H1 (cell line): ENCODE measurements at regions not wholly inside any gene's neighbourhood (a gene's known extent, or its start where the extent isn't known, plus 50 kb on each side); places are given as distances from the start of the nearest gene placed in this dataset.

Experiments used
- CTCF ChIA-PET: fragments of 300-600 bp; sonication (Branson Sonifier 250); formaldehyde crosslinking; loops from one replicate; lab custom pipeline; 2021; ENCODE audit not compliant: partially characterized antibody; lab: Charles Lee
- POLR2A ChIA-PET: fragments of 300-600 bp; sonication (Branson Sonifier 250); formaldehyde crosslinking; loops from one replicate; lab custom pipeline; 2021; ENCODE audit warnings: inconsistent platforms; ENCODE audit not compliant: partially characterized antibody; lab: Charles Lee
- DNase-seq, 2 experiments: peaks; one replicate each; pipeline versions ENCODE4 v3.0.0 to v3.0.0-alpha.2; 2010 to 2022; ENCODE audit warnings: low spot score in 2 of 2, low read depth in 1 of 2, mixed read lengths in 1 of 2
- FAIRE-seq: peaks from 2 replicates; lab custom pipeline; 2011; peaks lifted over from hg19 to GRCh38; lab: Jason Lieb, UNC
- H2AFZ ChIP-seq: 2 replicates; pipeline ENCODE4 v1.8.1; 2012; ENCODE audit warnings: low read length, inconsistent platforms
- H2AK5ac ChIP-seq: 2 replicates; pipeline ENCODE4 v1.6.1; 2013; ENCODE audit warnings: low read depth, low read length
- H2BK120ac ChIP-seq: replicated peaks from 2 replicates; pipeline ENCODE3; 2013; ENCODE audit warnings: low read depth, low read length, inconsistent platforms
- H2BK12ac ChIP-seq: 2 replicates; pipeline ENCODE4 v1.6.1; 2013; ENCODE audit warnings: low read depth, low read length
- H2BK15ac ChIP-seq: 2 replicates; pipeline ENCODE4 v1.6.1; 2013; ENCODE audit warnings: low read length
- H2BK20ac ChIP-seq: 2 replicates; pipeline ENCODE4 v1.6.1; 2013; ENCODE audit warnings: low read length
- H2BK5ac ChIP-seq: 2 replicates; pipeline ENCODE4 v1.6.1; 2013; ENCODE audit warnings: low read depth, low read length
- H3K14ac ChIP-seq: 2 replicates; pipeline ENCODE4 v1.6.1; 2013; ENCODE audit warnings: inconsistent platforms; ENCODE audit not compliant: insufficient read length
- H3K18ac ChIP-seq: 2 replicates; pipeline ENCODE4 v1.6.1; 2013; ENCODE audit warnings: low read length; ENCODE audit errors: extremely low read depth
- H3K23ac ChIP-seq: 2 replicates; pipeline ENCODE4 v1.6.1; 2013; ENCODE audit warnings: inconsistent platforms; ENCODE audit not compliant: insufficient read length
- H3K23me2 ChIP-seq: 2 replicates; pipeline ENCODE4 v1.6.1; 2013; ENCODE audit warnings: low read depth, low read length
- H3K27ac ChIP-seq: 2 replicates; pipeline ENCODE4 v1.6.1; 2011; ENCODE audit warnings: low read depth, low read length, inconsistent platforms
- H3K27me3 ChIP-seq, 4 experiments: replicated peaks in 1 of 4; 1 replicate in 1 of 4; 2 replicates in 3 of 4; pipeline versions ENCODE4 v1.6.1 to v1.8.1; 2011 to 2013; ENCODE audit warnings: low read length in 3 of 4, mild to moderate bottlenecking in 3 of 4, inconsistent platforms in 2 of 4, mixed read lengths in 2 of 4, moderate library complexity in 1 of 4; ENCODE audit not compliant: control insufficient read depth in 3 of 4, insufficient read depth in 3 of 4; ENCODE audit errors: extremely low read depth in 1 of 4
- H3K36me3 ChIP-seq, 4 experiments: 2 replicates each; pipeline versions ENCODE4 v1.6.1 to v1.8.1; 2011 to 2013; ENCODE audit warnings: mild to moderate bottlenecking in 4 of 4, low read length in 3 of 4, moderate library complexity in 2 of 4, control low read depth in 1 of 4, inconsistent platforms in 1 of 4; ENCODE audit not compliant: insufficient read depth in 4 of 4, control insufficient read depth in 2 of 4
- H3K4ac ChIP-seq: replicated peaks from 2 replicates; pipeline ENCODE3; 2013; ENCODE audit warnings: low read length, low read depth, mixed read lengths, inconsistent platforms; ENCODE audit not compliant: insufficient read length
- H3K4me1 ChIP-seq, 4 experiments: replicated peaks in 1 of 4; 1 replicate in 1 of 4; 2 replicates in 3 of 4; pipeline versions ENCODE4 v1.6.1 to v1.8.1; 2011 to 2013; ENCODE audit warnings: low read length in 3 of 4, inconsistent platforms in 2 of 4, mixed read lengths in 1 of 4; ENCODE audit not compliant: insufficient read depth in 4 of 4, control insufficient read depth in 3 of 4
- H3K4me2 ChIP-seq, 2 experiments: 2 replicates each; pipeline versions ENCODE4 v1.6.1 to v1.8.1; 2011 to 2013; ENCODE audit warnings: low read depth in 2 of 2, low read length in 2 of 2, control low read depth in 1 of 2, inconsistent platforms in 1 of 2, mild to moderate bottlenecking in 1 of 2; ENCODE audit not compliant: insufficient read depth in 1 of 2
- H3K4me3 ChIP-seq, 4 experiments: fragments of 200-600, 300-600 bp in 1 of 4; sonication (generic), shearing (Covaris generic), sonication (Bioruptor Twin) in 1 of 4; 2 replicates each; pipeline versions ENCODE4 v1.5.1 to v1.8.1; 2011 to 2016; ENCODE audit warnings: low read length in 4 of 4, low read depth in 3 of 4, control low read depth in 2 of 4, inconsistent platforms in 2 of 4, mild to moderate bottlenecking in 2 of 4, mixed read lengths in 1 of 4, moderate library complexity in 1 of 4; ENCODE audit not compliant: insufficient read depth in 2 of 4; ENCODE audit errors: extremely low read depth in 1 of 4
- H3K56ac ChIP-seq: replicated peaks from 2 replicates; pipeline ENCODE3; 2013; ENCODE audit warnings: low read depth, mild to moderate bottlenecking, mixed read lengths, low read length, inconsistent platforms; ENCODE audit not compliant: insufficient read length
- H3K79me1 ChIP-seq: 2 replicates; pipeline ENCODE4 v1.6.1; 2013; ENCODE audit warnings: low read depth, low read length, control low read depth
- H3K79me2 ChIP-seq, 2 experiments: 2 replicates each; pipeline versions ENCODE4 v1.6.1 to v1.8.1; 2012 to 2013; ENCODE audit warnings: low read length in 2 of 2, mild to moderate bottlenecking in 2 of 2, inconsistent platforms in 1 of 2; ENCODE audit not compliant: insufficient read depth in 2 of 2, control insufficient read depth in 1 of 2
- H3K9ac ChIP-seq, 4 experiments: replicated peaks in 1 of 4; 1 replicate in 1 of 4; 2 replicates in 3 of 4; pipeline versions ENCODE4 v1.6.1 to v1.8.1; 2011 to 2013; ENCODE audit warnings: low read depth in 3 of 4, low read length in 3 of 4, control low read depth in 2 of 4, mild to moderate bottlenecking in 2 of 4, moderate library complexity in 2 of 4, inconsistent platforms in 1 of 4; ENCODE audit errors: extremely low read depth in 1 of 4
- H3K9me3 ChIP-seq, 2 experiments: 2 replicates each; pipeline versions ENCODE4 v1.6.1 to v1.8.1; 2012 to 2013; ENCODE audit warnings: mild to moderate bottlenecking in 2 of 2, moderate library complexity in 2 of 2, control low read depth in 1 of 2, inconsistent platforms in 1 of 2, low read depth in 1 of 2, low read length in 1 of 2, mixed read lengths in 1 of 2; ENCODE audit not compliant: insufficient read depth in 2 of 2
- H4K20me1 ChIP-seq, 2 experiments: replicated peaks in 1 of 2; 2 replicates each; pipeline versions ENCODE3 to v1.8.1; 2011 to 2013; ENCODE audit warnings: inconsistent platforms in 2 of 2, low read length in 2 of 2, mild to moderate bottlenecking in 1 of 2; ENCODE audit not compliant: insufficient read depth in 2 of 2, control insufficient read depth in 1 of 2
- H4K5ac ChIP-seq: 2 replicates; pipeline ENCODE4 v1.6.1; 2013; ENCODE audit warnings: low read length, low read depth, mixed read lengths, inconsistent platforms; ENCODE audit not compliant: insufficient read length
- H4K8ac ChIP-seq: 2 replicates; pipeline ENCODE4 v1.8.0; 2013; ENCODE audit warnings: mild to moderate bottlenecking, moderate library complexity, low read length, inconsistent platforms; ENCODE audit not compliant: insufficient read depth; ENCODE audit errors: extremely low read depth
- H4K91ac ChIP-seq: replicated peaks from 2 replicates; pipeline ENCODE3; 2013; ENCODE audit warnings: low read length, mixed read lengths, inconsistent platforms; ENCODE audit not compliant: insufficient read length
- SRF ChIP-seq: IDR thresholded peaks from 2 replicates; pipeline ENCODE4 v1.6.1; 2011; ENCODE audit warnings: mild to moderate bottlenecking, low read depth, low read length, moderate library complexity
- WGBS, 2 experiments: shearing (Covaris generic) in 1 of 2; methylation state at CpG; one replicate each; pipeline versions ENCODE4 v1.1.6 to v1.1.7; 2013 to 2015; ENCODE audit warnings: low lambda C conversion rate in 2 of 2, mixed read lengths in 2 of 2, inconsistent platforms in 1 of 2, low coverage in 1 of 2, missing lambda C conversion rate in 1 of 2; ENCODE audit not compliant: insufficient replicate concordance in 2 of 2, insufficient coverage in 1 of 2, insufficient read length in 1 of 2; ENCODE audit errors: extremely low coverage in 1 of 2, missing lambda C conversion rate in 1 of 2; 5-methylcytosine and 5-hydroxymethylcytosine counted together

GRCh38 chr5:54659700-54660131 is 142.2 kb downstream of the SNX18 start:
- H2BK15ac ChIP-seq = no peak overlapping the region
- no peak for TF ChIP-seq SRF
- CTCF ChIA-PET = interaction anchor here (0.6 kb wide), 2 partner anchors 143 to 166 kb away, joined by 3 to 6 read pairs; no protein-coding TSS in a partner anchor

More at GRCh38 chr5:54659700-54660131, 142.2 kb downstream of the SNX18 start:
- no peak overlapping the region; the same call in 1 of the 2 replicates for H4K8ac ChIP-seq
- no peak overlapping the region for H2AFZ ChIP-seq
- H3K4me3 ChIP-seq = no peak overlapping the region
- H2BK12ac ChIP-seq = no peak overlapping the region
- no peak overlapping the region for H4K91ac ChIP-seq
- H4K5ac ChIP-seq = no peak overlapping the region
- H3K9ac ChIP-seq = no peak overlapping the region
- no peak overlapping the region for H3K18ac ChIP-seq
- 94% methylated on average over 5 of the region's 5 CpGs; no CpG with 5 or more reads in 1 of the 2 experiments for WGBS, 2 experiments
- H2BK120ac ChIP-seq = no peak overlapping the region
- no peak overlapping the region for H3K23ac ChIP-seq
- POLR2A ChIA-PET = no interaction called here
- H3K14ac ChIP-seq = no peak overlapping the region
- H3K27ac ChIP-seq = no peak overlapping the region
- no peak overlapping the region for H3K4ac ChIP-seq
- no peaks in the 10 kb centered on the region for H3K9me3 ChIP-seq
- no peaks in the 10 kb centered on the region for H4K20me1 ChIP-seq
- no peak for FAIRE-seq
- H3K4me2 ChIP-seq = no peak overlapping the region
- no peak overlapping the region for H2BK5ac ChIP-seq
- H3K36me3 ChIP-seq = no peaks in the 10 kb centered on the region
- no peaks in the 10 kb centered on the region for H3K79me1 ChIP-seq
- no peak overlapping the region for H2AK5ac ChIP-seq
- H3K27me3 ChIP-seq = no peaks in the 10 kb centered on the region
- H2BK20ac ChIP-seq = no peak overlapping the region
- H3K23me2 ChIP-seq = no peaks in the 10 kb centered on the region
- H3K79me2 ChIP-seq = no peaks in the 10 kb centered on the region
- no peak for DNase-seq
- no peaks in the 10 kb centered on the region for H3K4me1 ChIP-seq
- no peak overlapping the region for H3K56ac ChIP-seq
